Posterior cingulate gyrus (tissue), 11 donors: ENCODE measurements at regions not wholly inside any gene's neighbourhood (a gene's known extent, or its start where the extent isn't known, plus 50 kb on each side); places are given as distances from the start of the nearest gene placed in this dataset.
"Not testable (repeated sequence)": the region's sequence is repeated elsewhere in the genome, so short reads cannot be mapped to it uniquely, and the experiment has no call there.

Source experiments
- DNase-seq, 10 donors: peaks; one replicate each; pipeline versions ENCODE4 v3.0.0 to v3.0.0-alpha.2; 2020 to 2021; ENCODE audit warnings: mixed read lengths in 3 of 10
- intact Hi-C: fragments of 100-400 bp; cut with DNase I; formaldehyde crosslinking; loops from one replicate; pipeline ENCODE4 v1.15.1; 2023

GRCh38 chr16:88236229-88236628, 146.5 kb upstream of the ZNF469 start:
- intact Hi-C loops = not testable (repeated sequence)
- DNase-seq = peak in 1 of 10 donors; percentile 26

DNA sequence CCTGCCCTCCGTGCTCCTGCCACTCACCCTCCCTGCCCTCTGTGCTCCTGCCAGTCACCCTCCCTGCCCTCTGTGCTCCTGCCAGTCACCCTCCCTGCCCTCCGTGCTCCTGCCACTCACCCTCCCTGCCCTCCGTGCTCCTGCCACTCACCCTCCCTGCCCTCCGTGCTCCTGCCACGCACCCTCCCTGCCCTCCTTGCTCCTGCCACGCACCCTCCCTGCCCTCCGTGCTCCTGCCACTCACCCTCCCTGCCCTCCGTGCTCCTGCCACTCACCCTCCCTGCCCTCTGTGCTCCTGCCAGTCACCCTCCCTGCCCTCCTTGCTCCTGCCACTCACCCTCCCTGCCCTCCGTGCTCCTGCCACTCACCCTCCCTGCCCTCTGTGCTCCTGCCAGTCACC, 145.4 kb upstream of the ZNF469 start:
- DNase-seq, intact Hi-C loops: not testable (repeated sequence)

- intact Hi-C loops = not testable (repeated sequence)
- peak in 3 of 10 donors; percentile 34 to 83 (median 78) for DNase-seq
Measured at GRCh38 chr16:88237761-88238415, 144.9 kb upstream of the ZNF469 start.

DNA sequence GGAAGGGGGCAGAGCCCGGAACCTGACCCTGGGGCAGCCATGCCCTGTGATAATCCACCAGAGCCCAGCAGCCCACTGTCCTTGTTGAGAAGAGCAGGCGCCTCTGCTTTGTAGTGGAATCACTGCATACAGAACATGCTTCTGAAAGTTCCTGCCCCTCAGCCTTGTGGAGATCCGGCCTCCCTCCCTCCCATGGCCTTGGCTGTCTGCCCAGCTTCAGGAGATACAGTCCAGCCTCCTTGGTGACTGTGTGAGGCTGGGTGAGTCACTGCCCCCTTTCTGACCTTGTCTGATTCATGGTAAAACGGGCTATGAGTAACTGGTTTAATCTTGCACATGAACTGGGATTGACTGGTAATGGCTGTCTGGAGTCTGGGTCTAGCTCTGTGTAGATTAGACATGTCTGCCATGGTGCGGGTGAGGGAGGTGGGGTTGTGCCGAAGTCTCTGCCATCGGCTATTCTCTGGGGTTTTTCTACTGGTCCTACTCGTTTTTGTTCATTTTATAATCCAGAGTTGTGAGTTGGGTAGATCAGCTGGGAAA, 144.0 kb upstream of the ZNF469 start:
- peak in 1 of 10 donors; percentile 61 for DNase-seq
- intact Hi-C loops = not testable (repeated sequence)

- intact Hi-C loops = not testable (repeated sequence)
- peak in 1 of 10 donors; percentile 55 for DNase-seq
Measured at GRCh38 chr16:88240118-88240517, 142.6 kb upstream of the ZNF469 start.

GRCh38 chr16:88240776-88241175, 142.0 kb upstream of the ZNF469 start:
- intact Hi-C loops = not testable (repeated sequence)
- DNase-seq = peak in 1 of 10 donors; percentile 30

DNA sequence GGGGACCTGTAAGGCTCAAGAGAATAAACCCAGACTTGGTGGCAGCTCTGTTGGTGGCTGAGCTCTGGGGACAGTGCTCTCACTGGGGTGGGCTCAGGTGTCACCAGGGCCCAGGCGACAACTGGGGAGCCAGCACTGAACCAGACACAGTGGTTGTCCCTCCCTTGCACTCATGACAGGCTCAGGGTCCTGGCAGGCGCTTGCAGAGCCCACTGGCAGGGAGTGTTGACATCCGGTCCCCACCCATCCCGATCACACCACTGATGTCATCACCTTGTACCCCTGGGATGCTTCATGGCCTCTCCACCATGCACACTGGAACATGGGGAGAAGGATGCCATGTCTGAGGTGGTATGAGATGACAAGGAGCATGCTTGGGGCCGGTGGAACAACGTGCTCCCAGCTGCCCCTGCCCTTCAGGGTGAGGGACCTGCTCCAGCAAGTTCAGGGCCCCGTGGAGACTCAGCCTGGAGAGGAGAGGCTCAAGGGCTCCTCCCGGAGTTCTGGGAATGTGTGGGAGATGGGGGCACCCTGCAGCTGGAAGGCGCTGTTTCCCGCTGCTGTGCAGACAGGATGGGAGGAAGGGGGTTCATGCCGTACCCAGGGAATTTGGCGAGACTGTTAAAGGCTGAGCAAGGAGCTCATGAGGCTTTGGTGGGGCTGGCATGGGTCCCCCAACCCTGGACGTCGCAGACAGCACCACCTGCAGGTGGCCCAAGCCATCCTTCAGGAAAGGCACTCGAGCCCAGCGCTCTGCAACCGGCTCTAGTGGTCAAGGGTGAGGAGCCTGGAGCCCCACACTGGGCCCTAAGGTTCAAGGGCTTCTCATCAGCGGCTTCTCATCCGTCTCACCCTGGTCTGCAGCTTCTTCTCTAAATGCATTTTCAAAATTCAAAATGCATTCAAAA, 141.1 kb upstream of the ZNF469 start:
- intact Hi-C loops = not testable (repeated sequence)
- peak in 1 of 10 donors; percentile 52 for DNase-seq

- DNase-seq = peak in 1 of 10 donors; percentile 28
Measured at GRCh38 chr16:88242312-88243295, 140.2 kb upstream of the ZNF469 start.

GRCh38 chr16:88243921-88244320, 138.8 kb upstream of the ZNF469 start:
- DNase-seq, intact Hi-C loops: not testable (repeated sequence)

More at GRCh38 chr16:88242312-88243295, 140.2 kb upstream of the ZNF469 start:
- intact Hi-C loops = not testable (repeated sequence)

GRCh38 chr16:88245241-88246081, 137.3 kb upstream of the ZNF469 start:
- intact Hi-C loops = not testable (repeated sequence)
- peak in 5 of 10 donors; percentile 26 to 88 (median 43) for DNase-seq

DNA sequence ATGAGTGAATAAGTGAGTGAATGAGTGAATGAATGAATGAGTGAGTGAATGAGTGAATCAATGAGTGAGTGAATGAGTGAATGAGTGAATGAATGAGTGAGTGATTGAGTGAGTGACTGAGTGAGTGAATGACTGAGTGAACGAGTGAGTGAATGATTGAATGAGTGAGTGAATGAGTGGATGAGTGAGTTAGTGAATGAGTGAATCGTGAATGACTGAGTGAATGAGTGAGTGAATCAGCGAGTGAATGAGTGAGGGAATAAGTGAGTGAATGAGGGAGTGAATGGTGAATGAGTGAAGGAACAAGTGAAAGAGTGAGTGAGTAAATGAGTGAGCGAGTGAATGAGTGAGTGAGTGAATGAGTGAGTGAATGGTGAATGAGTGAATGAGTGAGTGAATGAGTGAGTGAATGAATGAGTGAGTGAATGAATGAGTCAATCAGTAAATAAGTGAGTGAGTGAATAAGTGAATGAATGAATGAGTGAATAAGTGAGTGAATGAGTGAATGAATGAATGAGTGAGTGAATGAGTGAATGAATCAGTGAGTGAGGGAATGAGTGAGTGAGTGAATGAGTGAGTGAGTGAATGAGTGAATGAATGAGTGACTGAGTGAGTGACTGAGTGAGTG, 135.7 kb upstream of the ZNF469 start:
- intact Hi-C loops, DNase-seq: not testable (repeated sequence)

GRCh38 chr16:88247583-88247966, 135.2 kb upstream of the ZNF469 start:
- DNase-seq, intact Hi-C loops: not testable (repeated sequence)

GRCh38 chr16:88248761-88249160, 134.0 kb upstream of the ZNF469 start:
- DNase-seq = peak in 1 of 10 donors; percentile 35
- intact Hi-C loops = not testable (repeated sequence)

DNA sequence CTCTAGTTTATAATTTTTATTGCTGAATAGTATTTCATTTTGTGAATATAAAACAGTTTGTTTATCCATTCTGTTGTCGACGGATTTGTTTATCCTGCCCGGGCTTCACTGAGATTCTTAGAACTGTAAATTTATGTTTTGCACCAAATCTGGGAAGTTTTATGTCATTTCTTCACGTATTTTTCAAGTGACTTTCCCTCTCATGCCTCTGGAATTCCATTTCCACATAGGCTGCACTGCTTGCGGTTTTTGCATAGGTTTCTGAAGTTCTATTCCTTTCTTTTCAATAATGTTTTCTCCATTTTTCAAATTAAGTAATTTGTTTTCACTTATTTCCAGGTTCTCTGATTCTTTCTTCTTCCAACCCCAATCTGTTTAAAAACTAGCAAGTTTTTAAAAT, 132.4 kb upstream of the ZNF469 start:
- DNase-seq, intact Hi-C loops: not testable (repeated sequence)

GRCh38 chr16:88252057-88252794, 130.5 kb upstream of the ZNF469 start:
- DNase-seq = peak in 1 of 10 donors; percentile 40
- intact Hi-C loops = not testable (repeated sequence)

GRCh38 chr16:88258141-88258540, 124.6 kb upstream of the ZNF469 start:
- intact Hi-C loops = not testable (repeated sequence)

GRCh38 chr16:88258764-88259525, 123.8 kb upstream of the ZNF469 start:
- intact Hi-C loops = not testable (repeated sequence)
- peak in 2 of 10 donors; percentile 37 to 73 for DNase-seq

More at GRCh38 chr16:88258141-88258540, 124.6 kb upstream of the ZNF469 start:
- DNase-seq = peak in 1 of 10 donors; percentile 26
